TTC549 (cell line): ENCODE measurements at regions not wholly inside any gene's neighbourhood (a gene's known extent, or its start where the extent isn't known, plus 50 kb on each side); places are given as distances from the start of the nearest gene placed in this dataset.
"Not testable (repeated sequence)": the region's sequence is repeated elsewhere in the genome, so short reads cannot be mapped to it uniquely, and the experiment has no call there.

Experiments
- FAIRE-seq: peaks from 2 replicates; lab custom pipeline; 2012; peaks lifted over from hg19 to GRCh38; lab: Jason Lieb, UNC

DNA sequence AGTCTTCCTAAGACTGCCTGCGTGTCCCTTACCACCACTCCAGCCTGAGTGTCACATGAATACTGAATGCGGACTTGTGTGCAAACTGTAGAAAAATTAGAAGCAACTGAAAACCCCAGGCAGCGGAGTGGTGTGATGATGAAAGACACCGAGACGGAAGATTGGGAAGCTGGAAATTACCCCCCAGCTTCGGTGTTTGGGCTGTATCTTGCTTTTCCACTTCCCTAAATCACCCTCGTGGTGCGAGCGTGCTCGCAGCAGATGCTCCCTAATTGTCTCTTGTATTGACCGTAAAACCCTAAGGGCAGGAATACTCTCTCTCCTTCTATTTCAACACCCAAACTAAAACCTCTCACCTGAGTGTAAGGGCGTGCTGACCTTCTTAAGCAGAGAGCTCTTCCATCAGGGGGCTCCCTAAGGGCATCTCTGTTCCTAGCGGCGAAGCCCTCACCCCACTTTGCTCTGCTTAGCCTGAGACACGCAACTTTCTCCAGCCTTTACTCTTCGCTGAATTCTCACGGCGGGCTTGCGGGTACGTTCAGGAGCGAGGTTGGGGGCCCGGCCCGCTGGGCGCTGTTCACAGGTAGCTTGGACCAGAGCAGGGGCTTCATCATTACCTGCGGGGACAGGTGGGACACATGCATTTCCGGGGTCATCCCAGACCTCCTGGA lies 62.4 kb downstream of the CRYBB2 start:
- FAIRE-seq = no peak

DNA sequence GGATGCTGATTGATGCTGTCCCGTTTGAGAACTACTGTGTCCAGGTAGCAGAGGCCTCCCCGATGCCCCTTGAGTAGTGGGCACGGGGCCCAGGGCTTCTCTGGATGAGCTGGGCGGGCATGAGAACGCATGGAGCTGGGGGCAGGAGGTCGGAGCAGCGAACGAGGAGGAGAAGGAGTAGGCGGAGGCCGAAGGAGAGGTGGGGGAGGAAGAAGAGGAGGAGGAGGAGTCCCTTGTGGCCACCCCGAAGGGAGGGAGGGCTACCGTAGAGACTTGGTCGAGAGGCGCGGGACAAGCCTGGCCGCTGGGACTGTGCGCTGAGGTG lies 62.9 kb downstream of the CRYBB2 start:
- no peak for FAIRE-seq

DNA sequence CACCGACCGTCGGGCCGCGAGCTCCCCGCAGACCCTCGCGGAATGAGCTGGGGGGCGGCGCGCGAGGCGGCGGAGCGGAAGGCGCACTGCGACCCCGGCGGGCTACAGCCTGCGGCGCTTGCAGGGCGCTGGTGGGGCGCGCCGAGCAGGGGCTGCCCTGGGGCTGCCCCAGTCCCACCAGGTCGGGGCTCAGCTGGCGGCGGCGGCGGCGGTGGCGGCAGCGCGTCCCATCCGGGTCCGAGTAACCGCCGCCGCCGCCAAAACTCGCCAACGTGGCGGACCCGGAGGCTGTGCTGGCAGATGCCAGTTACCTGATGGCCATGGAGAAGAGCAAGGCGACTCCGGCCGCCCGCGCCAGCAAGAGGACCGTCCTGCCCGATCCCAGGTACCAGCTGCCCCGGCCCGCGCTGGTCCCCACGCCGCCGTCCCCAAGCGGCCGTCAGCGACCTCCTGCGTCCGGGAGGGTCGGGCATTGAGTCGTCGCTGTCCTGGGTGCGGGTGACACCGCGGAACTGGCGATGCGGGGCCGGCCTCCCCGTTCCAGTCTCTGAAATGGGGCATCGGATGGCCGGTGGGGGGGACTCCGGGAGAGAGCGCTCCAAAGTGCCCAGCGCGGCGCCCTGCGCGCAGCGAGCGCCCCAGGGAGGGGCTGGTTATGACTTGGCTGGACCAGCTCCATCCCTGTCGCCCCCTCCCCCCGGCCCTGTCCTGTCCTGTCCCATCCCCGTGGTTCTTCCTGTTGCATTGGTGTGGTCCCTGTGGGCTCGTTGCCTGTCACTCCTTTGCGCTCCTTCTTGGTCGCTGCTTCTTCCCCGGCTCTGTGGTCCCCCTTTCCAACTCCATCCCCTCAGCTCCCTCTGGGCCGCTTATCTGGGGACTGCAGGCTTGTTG lies 63.5 kb downstream of the CRYBB2 start:
- no peak for FAIRE-seq

DNA sequence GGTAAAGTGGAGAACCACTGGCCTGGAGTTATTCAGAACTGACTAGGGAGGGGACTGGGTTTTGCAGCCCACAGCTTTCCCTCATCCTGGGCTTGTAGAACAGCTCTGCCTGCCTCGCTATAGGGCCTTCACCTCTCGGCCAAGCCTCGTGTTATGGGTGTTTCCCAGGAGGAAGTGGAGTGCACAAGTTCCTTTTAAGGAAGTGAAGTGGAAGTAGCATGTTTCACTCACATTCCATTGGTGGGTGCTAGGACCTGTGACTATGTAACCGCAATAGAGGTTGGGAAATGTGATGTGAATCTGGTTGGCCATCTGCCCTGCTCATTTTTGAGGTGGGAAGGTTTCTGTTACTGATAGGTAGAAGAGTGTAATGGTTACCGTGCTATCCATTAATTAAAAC lies 69.0 kb downstream of the CRYBB2 start:
- not testable (repeated sequence) for FAIRE-seq

DNA sequence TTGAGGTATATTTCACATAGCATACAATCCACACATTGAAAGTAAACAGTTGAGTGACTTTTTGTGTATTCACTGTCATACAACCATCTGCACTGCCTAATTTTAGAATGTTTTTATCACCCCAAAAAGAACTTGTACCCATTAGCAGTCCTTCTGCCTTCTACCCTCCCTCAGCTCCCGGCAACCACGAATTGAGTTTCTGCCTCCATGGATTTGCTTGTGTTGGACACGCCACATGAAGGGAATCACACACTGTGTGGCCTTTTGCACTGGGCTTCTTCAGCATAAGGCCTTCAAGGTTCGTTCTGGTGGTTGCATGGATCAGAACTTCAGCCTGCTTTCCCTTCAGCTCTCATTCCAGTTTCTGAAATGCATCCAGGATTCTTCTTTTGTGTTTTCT lies 82.5 kb downstream of the CRYBB2 start:
- not testable (repeated sequence) for FAIRE-seq

DNA sequence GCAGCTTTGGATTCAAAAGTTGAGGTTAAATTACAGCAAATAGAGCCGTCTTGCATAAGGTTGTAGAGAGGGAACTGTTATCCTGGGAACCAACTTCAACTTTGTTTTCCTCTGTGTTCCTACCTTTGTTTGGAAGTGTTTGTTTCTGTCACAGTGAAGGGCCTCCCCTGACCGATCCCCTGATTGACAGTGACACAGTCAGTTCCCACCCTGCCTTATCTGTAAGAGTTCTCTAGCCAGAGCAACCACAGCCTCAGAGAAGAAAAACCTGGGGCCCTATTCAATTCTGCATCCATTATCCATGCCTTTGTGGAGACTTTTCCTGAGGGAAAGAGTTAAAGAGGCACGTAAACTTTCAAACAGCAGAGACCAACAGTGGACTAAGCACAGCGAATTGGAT lies 90.1 kb downstream of the CRYBB2 start:
- FAIRE-seq = not testable (repeated sequence)

DNA sequence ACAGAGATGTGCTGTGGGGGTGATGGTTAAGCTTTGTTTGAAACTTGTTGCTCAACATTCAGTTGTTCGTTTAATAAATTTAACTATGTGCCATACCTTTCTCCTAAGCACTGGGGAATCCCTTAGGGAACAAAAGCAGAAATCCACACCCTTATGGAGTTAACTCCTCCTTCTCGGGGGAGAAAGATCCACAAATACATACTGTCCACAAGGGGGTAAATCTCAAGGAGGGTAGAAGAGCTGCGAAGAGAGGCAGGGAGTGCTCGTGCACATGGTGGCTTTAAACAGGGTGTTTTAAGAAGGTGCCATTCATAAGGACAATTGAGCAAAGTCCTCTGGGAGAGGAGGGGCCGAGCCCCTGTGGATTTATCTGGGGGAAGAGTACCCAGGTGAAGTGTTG lies 92.5 kb downstream of the CRYBB2 start:
- not testable (repeated sequence) for FAIRE-seq

DNA sequence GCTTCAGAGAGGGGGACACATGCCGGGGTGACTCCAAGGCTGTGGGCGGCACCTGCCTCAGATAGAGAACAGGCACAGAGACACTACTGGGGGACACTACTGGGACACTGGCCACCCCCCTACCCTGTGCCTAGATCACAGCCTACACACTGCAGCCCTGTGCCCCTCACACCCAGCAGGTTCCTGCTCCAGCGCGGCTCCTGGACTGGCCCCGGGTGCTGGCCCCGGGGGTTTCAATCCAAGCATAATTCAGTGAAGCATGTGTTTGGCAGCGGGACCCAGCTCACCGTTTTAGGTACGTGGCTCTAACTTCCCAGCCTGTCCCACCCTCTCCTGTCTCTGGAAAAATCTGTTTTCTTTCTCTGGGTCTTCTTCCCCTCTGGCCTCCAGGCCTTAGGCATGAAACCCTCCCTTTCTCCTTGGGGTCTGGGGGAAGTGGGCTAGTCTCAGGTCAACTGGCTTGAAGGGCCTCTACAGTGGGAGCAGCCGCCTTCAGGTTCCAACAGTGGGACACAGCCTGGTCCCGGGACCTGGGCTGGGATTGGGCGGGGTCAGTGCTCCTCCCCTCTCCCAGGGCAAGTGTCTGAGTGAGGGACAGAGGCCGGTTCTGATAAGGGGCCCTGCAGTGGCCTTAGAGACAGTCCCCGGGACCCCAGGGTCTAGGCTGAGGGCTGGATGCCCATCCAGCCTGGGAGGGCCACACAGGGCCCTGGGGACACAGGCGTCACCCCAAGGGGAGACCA lies 98.8 kb downstream of the CRYBB2 start:
- FAIRE-seq = no peak

DNA sequence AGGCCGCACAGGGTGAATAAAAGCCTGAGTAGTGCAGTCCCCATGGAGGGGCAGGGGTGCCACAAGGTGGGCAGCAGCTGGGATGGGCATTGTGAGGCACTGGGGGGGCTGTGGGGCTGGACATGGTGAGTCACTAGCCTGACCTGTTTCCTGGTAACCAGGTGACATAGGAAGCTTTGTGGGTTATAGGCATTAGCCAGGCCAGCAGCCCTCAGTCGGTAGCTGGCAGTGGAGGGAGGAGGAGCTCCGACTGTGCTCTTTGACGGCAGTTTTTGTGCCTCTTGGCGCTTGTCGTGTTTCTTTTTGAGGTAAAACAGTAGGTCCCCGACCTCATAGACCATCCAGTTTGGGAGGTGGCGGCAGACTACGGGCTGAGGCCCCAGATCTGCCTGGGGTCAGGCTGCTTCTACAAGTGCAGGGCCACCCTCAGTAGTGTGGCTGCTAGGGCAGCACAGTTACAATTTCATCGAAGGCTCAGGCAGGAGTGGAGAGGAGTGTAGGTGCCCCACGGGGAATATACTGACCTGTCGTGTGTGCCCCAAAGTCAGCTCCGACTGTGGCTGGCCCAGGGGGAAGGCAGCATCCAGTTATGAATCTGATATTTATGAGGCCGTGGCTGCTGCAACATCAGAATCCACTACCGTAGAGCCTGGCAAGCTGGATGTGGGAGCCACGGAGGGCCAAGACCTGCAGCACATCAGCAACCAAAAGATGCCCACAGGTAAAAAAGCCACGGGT lies 107.7 kb downstream of the CRYBB2 start:
- FAIRE-seq = no peak

DNA sequence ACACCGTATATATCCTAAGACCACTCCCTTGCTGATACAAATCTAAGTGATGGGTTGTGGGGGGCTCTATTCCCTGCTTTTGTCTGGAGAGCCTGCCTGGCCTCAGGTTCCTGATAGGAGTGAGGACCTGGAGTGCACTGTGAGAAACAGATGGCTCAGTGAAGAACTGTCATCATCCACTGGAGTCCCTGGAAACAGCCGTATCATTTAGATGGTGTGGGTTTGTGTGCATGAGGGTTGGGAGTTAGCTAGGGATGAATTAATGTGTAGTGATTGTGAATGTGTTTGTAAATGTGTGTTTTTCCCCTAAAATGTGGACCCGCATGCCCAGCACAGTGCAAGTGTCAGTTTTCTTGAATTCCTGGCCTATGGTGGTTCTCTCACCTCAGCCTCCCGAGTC lies 111.6 kb downstream of the CRYBB2 start:
- no peak for FAIRE-seq

DNA sequence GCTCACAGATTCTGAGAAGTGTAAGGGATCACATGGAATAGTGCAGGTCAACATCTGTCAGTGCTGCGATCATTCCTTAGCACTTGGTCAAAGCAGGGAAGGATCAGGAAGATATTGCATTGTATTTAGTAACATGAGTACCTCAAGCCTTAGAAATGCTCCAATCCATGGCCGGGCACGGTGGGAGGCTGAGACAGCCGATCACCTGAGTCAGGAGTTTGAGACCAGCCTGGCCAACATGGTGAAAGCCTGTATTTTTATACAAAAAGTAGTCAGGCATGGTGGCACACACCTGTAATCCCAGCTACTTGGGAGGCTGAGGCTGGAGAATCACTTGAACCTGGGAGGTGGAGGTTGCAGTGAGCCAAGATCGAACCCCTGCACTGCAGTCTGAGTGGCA lies 112.5 kb downstream of the CRYBB2 start:
- FAIRE-seq = not testable (repeated sequence)

DNA sequence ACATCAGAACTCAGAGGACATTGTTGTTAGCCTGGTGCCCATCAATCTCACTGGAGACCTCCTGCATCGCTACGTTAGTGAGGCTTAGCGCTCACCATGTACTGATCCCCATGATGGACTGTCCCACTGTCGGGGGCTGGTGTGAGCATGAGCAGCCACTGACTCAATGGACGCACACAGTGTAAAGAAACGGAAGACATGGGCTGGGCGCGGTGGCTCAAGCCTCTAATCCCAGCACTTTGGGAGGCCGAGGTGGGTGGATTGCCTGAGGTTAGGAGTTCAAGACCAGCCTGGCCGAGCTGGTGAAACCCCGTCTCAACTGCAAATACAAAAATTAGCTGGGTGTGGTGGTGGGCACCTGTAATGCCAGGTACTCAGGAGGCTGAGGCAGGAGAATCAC lies 112.9 kb downstream of the CRYBB2 start:
- no peak for FAIRE-seq

DNA sequence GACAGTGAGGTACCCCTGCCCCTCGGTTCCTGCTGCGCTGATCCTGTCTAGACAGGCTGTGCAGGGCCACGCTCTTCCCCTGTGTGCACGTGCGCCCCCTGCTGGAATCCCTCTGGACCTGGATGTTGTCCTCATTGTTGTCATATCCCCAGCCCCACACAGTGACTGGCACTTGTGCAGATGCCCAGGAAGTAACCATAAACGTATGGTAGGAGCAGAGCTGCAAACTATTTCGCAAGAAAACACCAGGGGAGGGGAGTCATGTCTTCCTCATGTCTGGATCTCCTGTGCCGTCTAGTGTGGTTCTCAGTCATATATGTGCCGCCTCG lies 114.7 kb downstream of the CRYBB2 start:
- no peak for FAIRE-seq

DNA sequence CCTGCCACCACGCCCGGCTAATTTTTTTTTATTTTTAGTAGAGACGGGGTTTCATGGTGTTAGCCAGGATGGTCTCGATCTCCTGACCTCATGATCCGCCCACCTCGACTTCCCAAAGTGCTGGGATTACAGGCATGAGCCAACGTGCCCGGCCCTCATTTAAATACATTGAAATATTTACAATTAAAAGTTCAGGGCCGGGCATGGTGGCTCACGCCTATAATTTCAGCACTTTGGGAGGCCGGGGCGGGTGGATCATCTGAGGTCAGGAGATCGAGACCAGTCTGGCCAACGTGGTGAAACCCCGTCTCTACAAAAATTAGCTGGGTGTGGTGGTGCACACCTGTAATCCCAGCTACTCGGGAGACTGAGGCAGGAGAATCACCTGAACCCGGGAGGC lies 115.2 kb downstream of the CRYBB2 start:
- not testable (repeated sequence) for FAIRE-seq

DNA sequence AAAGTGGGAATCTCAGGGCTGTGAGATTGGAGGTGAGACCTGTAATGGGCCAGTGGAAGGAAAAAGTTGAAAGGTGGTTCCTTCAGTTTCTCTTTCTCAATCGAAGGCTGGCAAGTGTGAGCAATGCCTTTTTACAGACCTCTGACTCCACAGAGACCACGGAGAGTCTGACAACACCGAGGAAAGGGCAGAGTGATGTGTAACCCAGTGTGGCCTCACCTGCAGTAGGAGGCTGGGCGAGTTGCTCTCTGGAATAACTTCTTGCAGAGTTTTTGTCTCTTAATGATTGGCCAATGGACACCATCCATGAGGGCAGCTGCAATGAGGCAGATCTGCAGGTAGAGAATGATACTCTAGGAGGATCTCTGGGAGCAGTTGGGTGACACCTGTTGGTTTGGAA lies 115.8 kb downstream of the CRYBB2 start:
- FAIRE-seq = not testable (repeated sequence)

DNA sequence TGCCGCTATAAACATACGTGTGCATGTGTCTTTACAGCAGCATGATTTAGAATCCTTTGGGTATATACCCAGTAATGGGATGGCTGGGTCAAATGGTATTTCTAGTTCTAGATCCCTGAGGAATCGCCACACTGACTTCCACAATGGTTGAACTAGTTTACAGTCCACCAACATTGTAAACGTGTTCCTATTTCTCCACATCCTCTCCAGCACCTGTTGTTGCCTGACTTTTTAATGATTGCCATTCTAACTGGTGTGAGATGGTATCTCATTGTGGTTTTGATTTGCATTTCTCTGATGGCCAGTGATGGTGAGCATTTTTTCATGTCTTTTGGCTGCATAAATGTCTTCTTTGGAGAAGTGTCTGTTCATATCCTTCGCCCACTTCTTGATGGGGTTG lies 121.1 kb downstream of the CRYBB2 start:
- not testable (repeated sequence) for FAIRE-seq

DNA sequence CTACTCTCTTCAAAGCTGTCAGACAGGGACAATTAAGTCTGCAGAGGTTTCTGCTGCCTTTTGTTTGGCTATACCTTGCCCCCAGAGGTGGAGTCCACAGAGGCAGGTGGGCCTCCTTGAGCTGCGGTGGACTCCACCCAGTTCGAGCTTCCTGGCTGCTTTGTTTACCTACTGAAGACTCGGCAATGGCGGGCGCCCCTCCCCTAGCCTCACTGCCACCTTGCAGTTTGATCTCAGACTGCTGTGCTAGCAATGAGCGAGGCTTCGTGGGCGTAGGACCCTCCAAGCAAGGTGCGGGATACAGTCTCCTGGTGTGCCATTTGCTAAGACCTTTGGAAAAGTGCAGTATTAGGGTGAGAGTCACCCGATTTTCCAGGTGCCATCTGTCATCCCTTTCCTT lies 124.9 kb downstream of the CRYBB2 start:
- not testable (repeated sequence) for FAIRE-seq

DNA sequence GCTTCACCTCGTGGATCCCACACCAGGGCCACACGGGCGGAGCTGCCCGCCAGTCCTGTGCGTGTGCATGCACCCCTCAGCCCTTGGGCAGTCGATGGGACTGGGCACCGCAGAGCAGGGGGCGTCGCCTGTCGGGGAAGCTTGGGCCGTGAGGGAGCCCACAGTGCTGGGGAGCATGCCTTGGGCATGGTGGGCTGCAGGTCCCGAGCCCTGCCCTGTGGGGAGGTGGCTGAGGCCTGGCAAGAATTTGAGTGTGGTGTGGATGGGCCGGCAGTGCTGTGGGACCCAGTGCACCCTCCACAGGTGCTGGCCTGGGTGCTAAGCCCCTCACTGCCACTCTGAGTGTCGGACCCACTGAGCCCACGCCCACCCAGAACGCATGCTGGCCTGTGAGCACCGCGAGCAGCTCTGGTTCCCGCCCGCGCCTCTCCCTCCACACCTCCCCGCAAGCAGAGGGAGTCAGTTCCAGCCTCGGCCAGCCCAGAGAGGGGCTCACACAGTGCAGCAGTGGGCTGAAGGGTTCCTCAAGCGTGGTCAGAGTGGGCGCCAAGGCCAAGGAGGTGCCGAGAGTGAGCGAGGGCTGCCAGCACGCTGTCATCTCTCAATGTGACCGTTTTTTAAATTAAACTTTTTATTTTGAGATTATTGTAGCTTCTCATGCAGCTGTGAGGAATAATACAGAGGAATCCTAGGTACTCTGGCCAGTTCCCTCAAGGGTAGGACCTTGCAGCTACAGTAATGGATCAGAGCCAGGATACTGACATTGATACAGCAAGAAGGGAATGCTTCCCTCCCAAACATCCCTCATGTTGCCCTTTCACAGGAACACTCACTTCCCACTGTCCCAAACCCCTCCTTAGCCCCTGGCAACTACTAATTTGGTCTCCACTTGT lies 127.7 kb downstream of the CRYBB2 start:
- no peak for FAIRE-seq

DNA sequence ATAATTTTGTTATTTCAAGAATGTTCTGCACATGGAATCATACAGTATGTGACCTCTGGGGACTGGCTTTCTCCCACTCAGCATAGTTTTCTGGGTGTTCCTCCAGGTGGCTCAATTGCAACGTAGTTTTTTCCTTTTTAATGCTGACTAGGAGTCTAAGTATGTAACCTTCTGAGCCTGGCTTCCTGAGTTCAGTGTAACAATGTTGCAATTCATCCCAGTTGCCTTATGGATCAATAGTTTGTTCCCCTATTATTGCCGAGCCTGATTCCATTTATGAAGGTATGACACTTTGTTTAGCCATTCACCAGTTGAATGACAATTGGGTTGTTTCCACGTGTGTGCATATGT lies 128.3 kb downstream of the CRYBB2 start:
- no peak for FAIRE-seq

DNA sequence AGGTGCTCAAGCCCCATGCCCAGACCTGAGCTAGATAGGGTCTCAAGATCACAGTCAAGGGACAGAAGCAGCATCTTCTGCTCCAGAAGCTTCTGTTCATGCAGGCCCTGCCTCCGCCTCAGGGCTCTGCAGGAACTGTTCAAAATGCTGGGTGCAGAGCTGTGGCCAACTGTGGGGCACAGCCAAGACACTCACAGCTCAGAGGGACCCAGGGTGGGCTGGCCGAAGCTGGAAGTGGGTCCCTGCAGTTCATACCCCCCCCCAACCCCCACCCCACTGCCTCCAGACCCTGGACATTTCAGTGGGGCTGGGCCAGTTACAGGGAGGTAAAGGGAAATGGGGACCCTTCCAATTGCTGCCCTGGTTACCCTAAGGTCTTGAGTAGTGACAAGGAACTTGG lies 129.0 kb downstream of the CRYBB2 start:
- no peak for FAIRE-seq

DNA sequence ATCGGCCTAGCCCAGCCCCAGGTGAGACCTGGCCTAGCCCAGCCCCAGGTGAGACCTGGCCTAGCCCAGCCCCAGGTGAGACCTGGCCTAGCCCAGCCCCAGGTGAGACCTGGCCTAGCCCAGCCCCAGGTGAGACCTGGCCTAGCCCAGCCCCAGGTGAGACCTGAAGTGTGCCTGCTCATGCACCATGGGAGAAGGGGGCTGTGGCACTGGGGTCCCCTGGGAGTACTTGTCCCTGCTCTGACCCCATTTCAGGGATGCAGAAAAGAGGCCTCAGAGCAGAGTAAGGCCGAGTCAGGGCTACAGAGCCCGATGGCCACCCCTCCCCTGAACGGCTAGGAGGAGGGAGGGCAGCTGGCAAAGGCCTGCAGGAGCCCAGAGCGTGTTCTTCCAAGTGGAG lies 129.6 kb downstream of the CRYBB2 start:
- FAIRE-seq = not testable (repeated sequence)

DNA sequence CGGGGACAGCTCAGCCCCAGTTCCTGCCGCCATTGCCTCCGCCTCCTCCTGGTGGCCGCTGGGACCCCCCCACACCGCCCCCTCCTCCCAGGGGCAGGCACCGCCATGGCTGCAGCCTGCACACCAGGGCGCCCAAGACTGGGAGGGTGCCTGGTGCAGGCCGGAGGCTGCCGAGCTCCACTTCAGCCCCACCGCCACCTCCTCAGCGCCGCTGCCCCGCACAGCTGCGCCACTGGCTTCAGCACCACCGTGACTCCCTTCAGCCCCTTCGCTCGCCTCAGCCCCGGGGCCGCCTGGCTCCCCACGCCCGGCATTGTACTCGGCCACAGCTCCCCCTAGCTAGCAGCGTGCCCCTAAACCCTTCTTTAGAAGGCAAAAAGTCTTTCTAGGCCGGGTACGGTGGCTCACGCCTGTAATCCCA lies 131.1 kb downstream of the CRYBB2 start:
- no peak for FAIRE-seq
